H1 (cell line): ENCODE measurements at regions not wholly inside any gene's neighbourhood (a gene's known extent, or its start where the extent isn't known, plus 50 kb on each side); places are given as distances from the start of the nearest gene placed in this dataset.

Experiments used
- CTCF ChIA-PET: fragments of 300-600 bp; sonication (Branson Sonifier 250); formaldehyde crosslinking; loops from one replicate; lab custom pipeline; 2021; ENCODE audit not compliant: partially characterized antibody; lab: Charles Lee
- POLR2A ChIA-PET: fragments of 300-600 bp; sonication (Branson Sonifier 250); formaldehyde crosslinking; loops from one replicate; lab custom pipeline; 2021; ENCODE audit warnings: inconsistent platforms; ENCODE audit not compliant: partially characterized antibody; lab: Charles Lee
- DNase-seq, 2 experiments: peaks; one replicate each; pipeline versions ENCODE4 v3.0.0 to v3.0.0-alpha.2; 2010 to 2022; ENCODE audit warnings: low spot score in 2 of 2, low read depth in 1 of 2, mixed read lengths in 1 of 2
- FAIRE-seq: peaks from 2 replicates; lab custom pipeline; 2011; peaks lifted over from hg19 to GRCh38; lab: Jason Lieb, UNC
- H2AFZ ChIP-seq: 2 replicates; pipeline ENCODE4 v1.8.1; 2012; ENCODE audit warnings: low read length, inconsistent platforms
- H2AK5ac ChIP-seq: 2 replicates; pipeline ENCODE4 v1.6.1; 2013; ENCODE audit warnings: low read depth, low read length
- H2BK120ac ChIP-seq: replicated peaks from 2 replicates; pipeline ENCODE3; 2013; ENCODE audit warnings: low read depth, low read length, inconsistent platforms
- H2BK12ac ChIP-seq: 2 replicates; pipeline ENCODE4 v1.6.1; 2013; ENCODE audit warnings: low read depth, low read length
- H2BK15ac ChIP-seq: 2 replicates; pipeline ENCODE4 v1.6.1; 2013; ENCODE audit warnings: low read length
- H2BK20ac ChIP-seq: 2 replicates; pipeline ENCODE4 v1.6.1; 2013; ENCODE audit warnings: low read length
- H2BK5ac ChIP-seq: 2 replicates; pipeline ENCODE4 v1.6.1; 2013; ENCODE audit warnings: low read depth, low read length
- H3K14ac ChIP-seq: 2 replicates; pipeline ENCODE4 v1.6.1; 2013; ENCODE audit warnings: inconsistent platforms; ENCODE audit not compliant: insufficient read length
- H3K18ac ChIP-seq: 2 replicates; pipeline ENCODE4 v1.6.1; 2013; ENCODE audit warnings: low read length; ENCODE audit errors: extremely low read depth
- H3K23ac ChIP-seq: 2 replicates; pipeline ENCODE4 v1.6.1; 2013; ENCODE audit warnings: inconsistent platforms; ENCODE audit not compliant: insufficient read length
- H3K23me2 ChIP-seq: 2 replicates; pipeline ENCODE4 v1.6.1; 2013; ENCODE audit warnings: low read depth, low read length
- H3K27ac ChIP-seq: 2 replicates; pipeline ENCODE4 v1.6.1; 2011; ENCODE audit warnings: low read depth, low read length, inconsistent platforms
- H3K27me3 ChIP-seq, 4 experiments: replicated peaks in 1 of 4; 1 replicate in 1 of 4; 2 replicates in 3 of 4; pipeline versions ENCODE4 v1.6.1 to v1.8.1; 2011 to 2013; ENCODE audit warnings: low read length in 3 of 4, mild to moderate bottlenecking in 3 of 4, inconsistent platforms in 2 of 4, mixed read lengths in 2 of 4, moderate library complexity in 1 of 4; ENCODE audit not compliant: control insufficient read depth in 3 of 4, insufficient read depth in 3 of 4; ENCODE audit errors: extremely low read depth in 1 of 4
- H3K36me3 ChIP-seq, 4 experiments: 2 replicates each; pipeline versions ENCODE4 v1.6.1 to v1.8.1; 2011 to 2013; ENCODE audit warnings: mild to moderate bottlenecking in 4 of 4, low read length in 3 of 4, moderate library complexity in 2 of 4, control low read depth in 1 of 4, inconsistent platforms in 1 of 4; ENCODE audit not compliant: insufficient read depth in 4 of 4, control insufficient read depth in 2 of 4
- H3K4ac ChIP-seq: replicated peaks from 2 replicates; pipeline ENCODE3; 2013; ENCODE audit warnings: low read length, low read depth, mixed read lengths, inconsistent platforms; ENCODE audit not compliant: insufficient read length
- H3K4me1 ChIP-seq, 4 experiments: replicated peaks in 1 of 4; 1 replicate in 1 of 4; 2 replicates in 3 of 4; pipeline versions ENCODE4 v1.6.1 to v1.8.1; 2011 to 2013; ENCODE audit warnings: low read length in 3 of 4, inconsistent platforms in 2 of 4, mixed read lengths in 1 of 4; ENCODE audit not compliant: insufficient read depth in 4 of 4, control insufficient read depth in 3 of 4
- H3K4me2 ChIP-seq, 2 experiments: 2 replicates each; pipeline versions ENCODE4 v1.6.1 to v1.8.1; 2011 to 2013; ENCODE audit warnings: low read depth in 2 of 2, low read length in 2 of 2, control low read depth in 1 of 2, inconsistent platforms in 1 of 2, mild to moderate bottlenecking in 1 of 2; ENCODE audit not compliant: insufficient read depth in 1 of 2
- H3K4me3 ChIP-seq, 4 experiments: fragments of 200-600, 300-600 bp in 1 of 4; sonication (generic), shearing (Covaris generic), sonication (Bioruptor Twin) in 1 of 4; 2 replicates each; pipeline versions ENCODE4 v1.5.1 to v1.8.1; 2011 to 2016; ENCODE audit warnings: low read length in 4 of 4, low read depth in 3 of 4, control low read depth in 2 of 4, inconsistent platforms in 2 of 4, mild to moderate bottlenecking in 2 of 4, mixed read lengths in 1 of 4, moderate library complexity in 1 of 4; ENCODE audit not compliant: insufficient read depth in 2 of 4; ENCODE audit errors: extremely low read depth in 1 of 4
- H3K56ac ChIP-seq: replicated peaks from 2 replicates; pipeline ENCODE3; 2013; ENCODE audit warnings: low read depth, mild to moderate bottlenecking, mixed read lengths, low read length, inconsistent platforms; ENCODE audit not compliant: insufficient read length
- H3K79me1 ChIP-seq: 2 replicates; pipeline ENCODE4 v1.6.1; 2013; ENCODE audit warnings: low read depth, low read length, control low read depth
- H3K79me2 ChIP-seq, 2 experiments: 2 replicates each; pipeline versions ENCODE4 v1.6.1 to v1.8.1; 2012 to 2013; ENCODE audit warnings: low read length in 2 of 2, mild to moderate bottlenecking in 2 of 2, inconsistent platforms in 1 of 2; ENCODE audit not compliant: insufficient read depth in 2 of 2, control insufficient read depth in 1 of 2
- H3K9ac ChIP-seq, 4 experiments: replicated peaks in 1 of 4; 1 replicate in 1 of 4; 2 replicates in 3 of 4; pipeline versions ENCODE4 v1.6.1 to v1.8.1; 2011 to 2013; ENCODE audit warnings: low read depth in 3 of 4, low read length in 3 of 4, control low read depth in 2 of 4, mild to moderate bottlenecking in 2 of 4, moderate library complexity in 2 of 4, inconsistent platforms in 1 of 4; ENCODE audit errors: extremely low read depth in 1 of 4
- H3K9me3 ChIP-seq, 2 experiments: 2 replicates each; pipeline versions ENCODE4 v1.6.1 to v1.8.1; 2012 to 2013; ENCODE audit warnings: mild to moderate bottlenecking in 2 of 2, moderate library complexity in 2 of 2, control low read depth in 1 of 2, inconsistent platforms in 1 of 2, low read depth in 1 of 2, low read length in 1 of 2, mixed read lengths in 1 of 2; ENCODE audit not compliant: insufficient read depth in 2 of 2
- H4K20me1 ChIP-seq, 2 experiments: replicated peaks in 1 of 2; 2 replicates each; pipeline versions ENCODE3 to v1.8.1; 2011 to 2013; ENCODE audit warnings: inconsistent platforms in 2 of 2, low read length in 2 of 2, mild to moderate bottlenecking in 1 of 2; ENCODE audit not compliant: insufficient read depth in 2 of 2, control insufficient read depth in 1 of 2
- H4K5ac ChIP-seq: 2 replicates; pipeline ENCODE4 v1.6.1; 2013; ENCODE audit warnings: low read length, low read depth, mixed read lengths, inconsistent platforms; ENCODE audit not compliant: insufficient read length
- H4K8ac ChIP-seq: 2 replicates; pipeline ENCODE4 v1.8.0; 2013; ENCODE audit warnings: mild to moderate bottlenecking, moderate library complexity, low read length, inconsistent platforms; ENCODE audit not compliant: insufficient read depth; ENCODE audit errors: extremely low read depth
- H4K91ac ChIP-seq: replicated peaks from 2 replicates; pipeline ENCODE3; 2013; ENCODE audit warnings: low read length, mixed read lengths, inconsistent platforms; ENCODE audit not compliant: insufficient read length
- ASH2L ChIP-seq: fragments of 200-600, 300-600 bp; sonication (generic); IDR thresholded peaks from one replicate; pipeline ENCODE4 v1.7.1; 2017; ENCODE audit warnings: low read length
- POLR2AphosphoS5 ChIP-seq: IDR thresholded peaks from 2 replicates; pipeline ENCODE4 v1.6.1; 2011; ENCODE audit warnings: low read depth, low read length
- RNF2 ChIP-seq: fragments of 200-900, 300-1000 bp; sonication (generic); IDR thresholded peaks from 2 replicates; pipeline ENCODE4 v1.7.1; 2016; ENCODE audit warnings: borderline replicate concordance, low read depth, mild to moderate bottlenecking, antibody characterized with exemption, low read length; ENCODE audit not compliant: poor library complexity, severe bottlenecking; ENCODE audit errors: missing control alignments
- ZNF274 ChIP-seq: IDR thresholded peaks from 2 replicates; pipeline ENCODE4 v1.7.0; 2012; ENCODE audit warnings: low read length, borderline replicate concordance; ENCODE audit errors: extremely low read depth
- WGBS, 2 experiments: shearing (Covaris generic) in 1 of 2; methylation state at CpG; one replicate each; pipeline versions ENCODE4 v1.1.6 to v1.1.7; 2013 to 2015; ENCODE audit warnings: low lambda C conversion rate in 2 of 2, mixed read lengths in 2 of 2, inconsistent platforms in 1 of 2, low coverage in 1 of 2, missing lambda C conversion rate in 1 of 2; ENCODE audit not compliant: insufficient replicate concordance in 2 of 2, insufficient coverage in 1 of 2, insufficient read length in 1 of 2; ENCODE audit errors: extremely low coverage in 1 of 2, missing lambda C conversion rate in 1 of 2; 5-methylcytosine and 5-hydroxymethylcytosine counted together

GRCh38 chr6:86558318-86558717 lies 379.0 kb upstream of the HTR1E start:
- Histone ChIP-seq H3K79me2 (no peaks in the 10 kb centered on the region), H3K9ac (no peak overlapping the region), H3K4ac (no peak overlapping the region), H2AK5ac (no peak overlapping the region), H2BK5ac (no peak overlapping the region), H3K27ac (no peak overlapping the region), H2AFZ (no peak overlapping the region), H3K36me3 (no peaks in the 10 kb centered on the region), H2BK15ac (no peak overlapping the region), H3K18ac (no peak overlapping the region), H3K4me1 (no peaks in the 10 kb centered on the region), H3K4me3 (no peak overlapping the region), H3K79me1 (no peaks in the 10 kb centered on the region), H3K23ac (no peak overlapping the region), H3K4me2 (no peak overlapping the region), H4K8ac (no peak overlapping the region), H3K14ac (no peak overlapping the region), H4K91ac (no peak overlapping the region), H3K27me3 (no peaks in the 10 kb centered on the region), H4K20me1 (no peaks in the 10 kb centered on the region), H3K56ac (no peak overlapping the region), H3K23me2 (no peaks in the 10 kb centered on the region; the same call in 1 of the 2 replicates), H3K9me3 (peaks cover 0 to 3% of the 10 kb centered on the region in 2 experiments; a peak in 1 of 4 replicates), H2BK20ac (no peak overlapping the region), H2BK120ac (no peak overlapping the region), H4K5ac (no peak overlapping the region), H2BK12ac (no peak overlapping the region)
- FAIRE-seq (no peak), DNase-seq (no peak)
- WGBS, 2 experiments = 70% methylated on average over 2 of the region's 2 CpGs; no CpG with 5 or more reads in 1 of the 2 experiments
- ChIA-PET POLR2A (no interaction called here), CTCF (no interaction called here)
- TF ChIP-seq POLR2AphosphoS5 (no peak), RNF2 (no peak), ZNF274 (no peak), ASH2L (no peak)
